WERI-Rb-1 (cell line): ENCODE measurements at regions not wholly inside any gene's neighbourhood (a gene's known extent, or its start where the extent isn't known, plus 50 kb on each side); places are given as distances from the start of the nearest gene placed in this dataset.

Experiments used
- DNase-seq: peaks from one replicate; pipeline ENCODE4 v3.0.0-alpha.2; 2020
- H3K27ac ChIP-seq: fragments of 250-450 bp; sonication (Bioruptor Pico); 2 replicates; pipeline ENCODE4 v1.5.1; 2020; ENCODE audit warnings: mild to moderate bottlenecking, moderate library complexity
- H3K27me3 ChIP-seq: fragments of 250-450 bp; sonication (Bioruptor Pico); 2 replicates; pipeline ENCODE4 v1.5.1; 2021; ENCODE audit warnings: mild to moderate bottlenecking, low read depth, moderate library complexity; ENCODE audit not compliant: insufficient read depth, severe bottlenecking
- H3K36me3 ChIP-seq: fragments of 250-450 bp; sonication (Bioruptor Pico); 2 replicates; pipeline ENCODE4 v1.5.1; 2020; ENCODE audit warnings: mild to moderate bottlenecking, moderate library complexity
- H3K4me3 ChIP-seq: 2 replicates; pipeline ENCODE4 v1.5.1; 2011; ENCODE audit warnings: low read depth, mild to moderate bottlenecking, control low read depth, low read length
- H3K9me3 ChIP-seq: fragments of 250-450 bp; sonication (Bioruptor Pico); 2 replicates; pipeline ENCODE4 v1.5.1; 2021; ENCODE audit warnings: mild to moderate bottlenecking, moderate library complexity; ENCODE audit not compliant: severe bottlenecking
- CTCF ChIP-seq: IDR thresholded peaks from 2 replicates; pipeline ENCODE4 v1.5.1; 2011; ENCODE audit warnings: low read depth, mild to moderate bottlenecking, control low read depth, inconsistent platforms, low read length

DNA sequence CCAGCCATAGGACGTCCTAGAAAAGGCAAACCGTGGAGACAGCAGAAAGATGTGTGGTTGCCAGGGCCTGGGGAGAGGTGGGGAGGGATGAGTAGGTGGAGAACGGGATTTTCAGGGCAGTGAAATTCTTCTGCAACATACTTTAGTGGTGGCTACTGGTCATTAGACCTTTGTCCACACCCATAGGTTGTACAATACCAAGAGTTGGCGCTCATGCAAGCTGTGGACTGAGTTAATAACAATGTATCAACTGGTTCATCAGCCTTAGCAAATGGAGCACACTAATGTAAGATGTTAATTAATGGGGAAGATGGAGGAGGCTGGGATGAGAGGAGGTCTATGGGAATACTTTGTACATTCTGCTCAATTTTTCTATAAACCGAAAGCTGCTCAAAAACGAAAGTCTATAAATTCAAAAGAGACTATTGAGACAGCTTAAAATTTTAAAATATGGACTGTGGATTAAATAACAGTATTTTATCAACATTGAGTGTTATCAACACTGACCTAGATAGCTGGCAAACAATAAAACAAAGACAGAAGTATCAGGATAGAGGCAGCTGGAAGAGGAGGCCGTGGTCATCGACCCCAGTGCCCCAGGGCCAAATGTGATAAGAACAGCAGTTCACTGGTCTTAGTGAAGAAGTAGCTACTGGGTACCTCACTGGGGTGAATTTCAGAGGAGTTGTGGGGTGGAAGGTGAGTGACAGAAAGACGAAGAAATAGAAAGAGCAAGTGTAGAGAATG, 90.9 kb downstream of the SYNE3 start:
- Histone ChIP-seq H3K36me3 (no peaks in the 10 kb centered on the region), H3K27me3 (no peaks in the 10 kb centered on the region), H3K9me3 (no peaks in the 10 kb centered on the region), H3K27ac (no peak overlapping the region), H3K4me3 (no peak overlapping the region)
- no peak for DNase-seq
- no peak for TF ChIP-seq CTCF

DNA sequence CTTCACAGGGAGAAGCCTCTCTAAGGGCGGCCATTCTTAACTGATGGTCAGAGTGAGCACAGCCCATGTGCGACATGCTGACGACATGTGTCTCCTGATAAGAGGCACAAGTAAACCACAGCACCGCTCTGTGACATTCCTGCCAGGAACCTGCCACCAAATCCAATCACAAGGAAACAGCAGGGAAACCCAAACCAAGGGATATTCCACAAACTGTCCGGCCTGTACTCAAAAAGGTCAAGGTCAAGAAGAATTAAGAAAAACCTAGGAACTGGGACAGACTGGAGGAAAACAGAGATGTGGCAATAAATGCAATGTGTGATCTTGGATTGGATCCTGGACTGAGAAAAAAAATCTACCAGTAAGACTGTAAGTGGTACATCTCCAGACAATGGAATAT, 91.9 kb downstream of the SYNE3 start:
- Histone ChIP-seq H3K27ac (no peak overlapping the region), H3K36me3 (no peaks in the 10 kb centered on the region), H3K9me3 (no peaks in the 10 kb centered on the region), H3K27me3 (no peaks in the 10 kb centered on the region), H3K4me3 (no peak overlapping the region)
- no peak for DNase-seq
- no peak for TF ChIP-seq CTCF

- Histone ChIP-seq H3K4me3 (no peak overlapping the region), H3K27me3 (no peaks in the 10 kb centered on the region), H3K27ac (no peak overlapping the region), H3K36me3 (no peaks in the 10 kb centered on the region), H3K9me3 (no peaks in the 10 kb centered on the region)
- no peak for TF ChIP-seq CTCF
- DNase-seq: no peak
Observed at GRCh38 chr14:95421741-95422140, 94.7 kb downstream of the SYNE3 start.

GRCh38 chr14:95420060-95420459, 96.4 kb downstream of the SYNE3 start:
- TF ChIP-seq CTCF: no peak
- H3K36me3 ChIP-seq: no peaks in the 10 kb centered on the region
- no peaks in the 10 kb centered on the region for H3K9me3 ChIP-seq
- no peak overlapping the region for H3K27ac ChIP-seq
- no peaks in the 10 kb centered on the region for H3K27me3 ChIP-seq
- no peak overlapping the region for H3K4me3 ChIP-seq
- DNase-seq: no peak

- TF ChIP-seq CTCF: no peak
- no peak for DNase-seq
- H3K4me3 ChIP-seq: no peak overlapping the region
- H3K27me3 ChIP-seq: no peaks in the 10 kb centered on the region
- H3K27ac ChIP-seq: no peak overlapping the region
- no peaks in the 10 kb centered on the region for H3K9me3 ChIP-seq
- no peaks in the 10 kb centered on the region for H3K36me3 ChIP-seq
Observed at GRCh38 chr14:95419569-95419968, 96.9 kb downstream of the SYNE3 start.

DNA sequence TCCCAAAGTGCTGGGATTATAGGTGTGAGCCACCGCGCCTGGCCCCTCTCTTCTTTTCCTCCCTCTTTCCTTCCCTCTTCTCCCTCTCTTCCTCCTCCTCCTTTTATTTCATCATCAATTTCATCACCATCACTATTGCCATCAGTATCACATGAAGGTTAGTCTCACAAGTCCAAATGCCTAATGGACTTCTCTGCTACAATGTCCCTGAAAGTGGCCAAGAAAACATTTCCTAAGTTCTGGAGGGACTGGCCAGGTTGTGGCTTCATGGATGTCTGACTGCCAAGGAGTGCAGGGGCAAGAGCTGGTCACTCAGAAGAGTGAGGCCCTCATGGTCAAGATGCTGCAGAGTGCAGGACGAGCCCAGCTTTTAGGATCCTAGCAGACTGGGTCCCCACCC, 97.6 kb downstream of the SYNE3 start:
- no peak overlapping the region for H3K4me3 ChIP-seq
- no peak for TF ChIP-seq CTCF
- no peaks in the 10 kb centered on the region for H3K36me3 ChIP-seq
- H3K9me3 ChIP-seq: no peaks in the 10 kb centered on the region
- H3K27ac ChIP-seq: no peak overlapping the region
- no peak for DNase-seq
- no peaks in the 10 kb centered on the region for H3K27me3 ChIP-seq
